ENCODE measurements at regions not wholly inside any gene's neighbourhood (a gene's known extent, or its start where the extent isn't known, plus 50 kb on each side); places are given as distances from the start of the nearest gene placed in this dataset.

- TF ChIP-seq CTCF (IDR thresholded peaks at IDR 0.05; ENCODE audit: insufficient read depth, low read depth, low read length, missing control alignments) = no peak
- DNase-seq (ENCODE audit: low read depth) = no peak
- H3K4me3 ChIP-seq (ENCODE audit: low read length) = no peak overlapping the region
Measured at GRCh38 chr11:70771099-70771885, 373.0 kb downstream of the CTTN start.

DNA sequence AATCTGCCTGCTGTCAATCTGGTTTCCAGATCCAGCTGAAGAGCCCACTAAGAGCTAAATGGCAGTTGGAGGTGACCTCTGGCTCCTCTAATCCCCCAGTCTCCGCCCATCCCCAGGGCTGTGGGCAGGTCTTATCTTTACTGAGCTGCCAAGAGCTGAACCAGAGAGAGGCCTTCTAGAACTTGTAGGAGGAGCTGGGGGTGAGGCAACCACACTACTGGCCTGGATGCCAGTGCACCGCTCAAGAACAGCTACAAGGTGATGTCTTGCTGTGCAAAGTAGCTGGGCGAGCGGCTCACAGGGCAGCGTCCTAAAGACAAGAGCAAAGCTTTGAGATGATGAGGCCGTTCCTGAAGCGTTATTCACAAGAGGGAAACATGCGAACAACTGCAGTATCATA lies 374.6 kb downstream of the CTTN start:
- DNase-seq (ENCODE audit: low read depth) = no peak
- TF ChIP-seq CTCF (IDR thresholded peaks at IDR 0.05; ENCODE audit: insufficient read depth, low read depth, low read length, missing control alignments) = no peak
- no peak overlapping the region for H3K4me3 ChIP-seq (ENCODE audit: low read length)

DNA sequence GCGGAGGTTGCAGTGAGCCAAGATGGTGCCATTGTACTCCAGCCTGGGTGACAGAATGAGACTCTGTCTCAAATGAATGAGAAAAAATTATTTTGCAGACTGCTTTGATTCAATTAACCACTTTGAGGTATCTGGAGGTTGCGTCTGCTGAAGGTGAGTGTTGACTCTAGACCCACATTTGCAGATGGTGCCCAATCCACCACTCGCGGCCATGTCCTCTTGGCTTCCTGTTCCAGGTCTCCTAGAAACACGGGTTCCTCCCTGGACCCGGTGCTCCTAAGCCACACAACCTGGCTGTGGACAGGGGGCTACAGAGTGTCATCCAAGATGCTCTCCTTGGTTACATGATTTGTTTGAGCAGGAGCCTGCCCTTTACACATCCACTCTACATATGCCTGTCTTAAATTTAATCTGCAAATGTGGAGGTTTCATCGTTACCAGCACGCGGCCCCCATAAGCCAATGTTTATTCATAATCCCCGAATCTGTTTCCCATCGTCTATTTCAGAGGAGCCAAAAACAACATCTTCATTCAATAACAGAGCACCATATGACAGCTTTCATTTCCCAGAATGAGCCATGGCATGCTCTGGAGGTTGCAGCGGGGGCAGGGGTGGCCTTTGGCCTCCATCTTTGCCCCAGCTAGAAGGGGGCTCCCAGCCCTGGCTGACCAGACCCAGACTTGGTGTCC lies 377.2 kb downstream of the CTTN start:
- no peak overlapping the region for H3K4me3 ChIP-seq (ENCODE audit: low read length)
- DNase-seq (ENCODE audit: low read depth) = no peak
- no peak for TF ChIP-seq CTCF (IDR thresholded peaks at IDR 0.05; ENCODE audit: insufficient read depth, low read depth, low read length, missing control alignments)

DNA sequence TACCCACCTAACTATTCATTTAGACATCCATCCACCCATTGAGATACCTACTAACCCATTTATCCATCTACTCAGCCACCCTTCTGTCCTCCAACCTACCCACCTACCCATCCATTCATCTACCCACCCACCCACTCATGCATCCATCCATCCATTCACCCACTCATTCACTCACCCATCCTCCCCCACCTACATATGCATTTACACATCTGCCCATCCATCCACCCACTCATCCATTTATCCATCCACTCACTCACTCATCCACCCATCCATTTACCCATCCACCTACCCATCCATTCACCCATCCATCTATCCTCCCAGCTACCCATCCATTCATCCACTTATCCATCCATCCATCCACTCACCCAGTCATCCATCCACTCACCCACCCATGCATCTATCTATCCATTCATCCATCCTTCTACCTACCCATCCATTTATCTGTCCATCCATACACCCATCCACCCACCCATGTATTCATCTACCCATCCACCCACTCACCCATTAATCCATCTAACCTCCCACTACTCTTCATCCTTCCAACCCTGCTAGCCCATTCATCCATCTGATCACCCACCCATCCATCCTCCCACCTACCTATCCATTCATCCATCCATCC lies 378.7 kb downstream of the CTTN start:
- no peak for DNase-seq (ENCODE audit: low read depth)
- H3K4me3 ChIP-seq (ENCODE audit: low read length) = no peak overlapping the region

GRCh38 chr11:70778883-70779282 lies 380.6 kb downstream of the CTTN start:
- TF ChIP-seq CTCF (IDR thresholded peaks at IDR 0.05; ENCODE audit: insufficient read depth, low read depth, low read length, missing control alignments) = no peak
- DNase-seq (ENCODE audit: low read depth) = no peak

More for the DNA sequence above, 378.7 kb downstream of the CTTN start:
- TF ChIP-seq CTCF (IDR thresholded peaks at IDR 0.05; ENCODE audit: insufficient read depth, low read depth, low read length, missing control alignments) = no peak

DNA sequence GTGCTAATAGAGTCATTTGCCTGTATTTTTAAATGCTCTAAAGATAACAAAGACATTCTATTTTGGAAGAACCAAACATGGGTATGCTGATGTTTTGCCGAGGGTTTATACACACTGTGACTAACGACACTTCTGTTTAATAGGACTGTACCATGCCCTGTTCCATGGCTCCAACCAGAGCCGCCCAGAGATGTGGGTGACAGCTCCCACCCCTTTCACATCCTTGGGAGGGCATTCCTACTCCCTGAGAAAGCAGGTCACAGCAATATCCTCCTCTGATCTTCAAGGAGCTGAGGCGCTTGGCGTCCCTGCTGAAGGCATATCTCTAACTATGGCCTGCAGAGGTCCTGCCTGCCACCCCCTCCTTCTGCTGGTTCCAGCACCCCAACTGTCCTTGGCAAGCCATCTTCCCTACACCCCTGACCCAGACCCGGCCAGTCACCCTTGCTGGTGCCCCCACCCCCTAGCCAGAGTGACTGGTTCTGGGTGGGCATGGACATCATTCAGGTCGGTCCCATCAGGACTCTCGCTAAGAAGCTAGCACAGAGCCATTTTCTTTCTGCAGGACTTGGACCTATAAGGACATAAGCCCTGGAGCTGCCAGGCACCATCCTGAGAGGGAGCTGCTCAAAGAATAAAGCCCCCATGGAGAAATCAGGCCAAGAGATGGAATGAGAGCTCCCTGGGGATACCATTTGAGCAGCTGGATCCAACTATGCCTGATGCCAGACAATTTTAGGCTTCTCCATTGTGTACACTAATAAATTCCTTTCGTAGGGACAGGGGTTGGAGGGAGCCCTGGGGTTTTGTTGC lies 381.3 kb downstream of the CTTN start:
- no peak overlapping the region for H3K4me3 ChIP-seq (ENCODE audit: low read length)
- TF ChIP-seq CTCF (IDR thresholded peaks at IDR 0.05; ENCODE audit: insufficient read depth, low read depth, low read length, missing control alignments) = no peak

More at GRCh38 chr11:70778883-70779282, 380.6 kb downstream of the CTTN start:
- H3K4me3 ChIP-seq (ENCODE audit: low read length) = no peak overlapping the region

More for the DNA sequence above, 381.3 kb downstream of the CTTN start:
- no peak for DNase-seq (ENCODE audit: low read depth)

All from epithelial cell of esophagus (primary cell).